ENCODE measurements at regions not wholly inside any gene's neighbourhood (a gene's known extent, or its start where the extent isn't known, plus 50 kb on each side); places are given as distances from the start of the nearest gene placed in this dataset.

- no peak for DNase-seq (ENCODE audit: extremely low spot score in 2 of 2)
- H3K27me3 ChIP-seq: no peaks in the 10 kb centered on the region
- no peak overlapping the region for H3K27ac ChIP-seq
- no peak for TF ChIP-seq POLR2AphosphoS5 (IDR thresholded peaks at IDR 0.05; ENCODE audit: insufficient read depth in 1 of 2, low read depth in 1 of 2)
- no peak for TF ChIP-seq CTCF (IDR thresholded peaks at IDR 0.05)
- no peak for TF ChIP-seq POLR2A (IDR thresholded peaks at IDR 0.05)
- H3K4me1 ChIP-seq: no peaks in the 10 kb centered on the region
- intact Hi-C loops (cut with DNase I): no loop called here
- H3K4me3 ChIP-seq: no peak overlapping the region
- H3K9me3 ChIP-seq: no peaks in the 10 kb centered on the region
- no peaks in the 10 kb centered on the region for H3K36me3 ChIP-seq
These were observed 369.5 kb upstream of the PHF14 start for GRCh38 chr7:10604128-10604527.

- no peak for DNase-seq (ENCODE audit: extremely low spot score in 2 of 2)
- no peaks in the 10 kb centered on the region for H3K4me1 ChIP-seq
- no peak overlapping the region for H3K4me3 ChIP-seq
- no peak overlapping the region for H3K27ac ChIP-seq
- H3K27me3 ChIP-seq: no peaks in the 10 kb centered on the region
- no peaks in the 10 kb centered on the region for H3K9me3 ChIP-seq
- intact Hi-C loops (cut with DNase I): no loop called here
- no peak for TF ChIP-seq CTCF (IDR thresholded peaks at IDR 0.05)
- no peak for TF ChIP-seq POLR2A (IDR thresholded peaks at IDR 0.05)
- no peak for TF ChIP-seq POLR2AphosphoS5 (IDR thresholded peaks at IDR 0.05; ENCODE audit: insufficient read depth in 1 of 2, low read depth in 1 of 2)
- no peaks in the 10 kb centered on the region for H3K36me3 ChIP-seq
These were observed 360.7 kb upstream of the PHF14 start for GRCh38 chr7:10612950-10613349.

GRCh38 chr7:10618953-10619352, 354.7 kb upstream of the PHF14 start:
- Histone ChIP-seq H3K36me3 (no peaks in the 10 kb centered on the region), H3K27ac (no peak overlapping the region), H3K4me1 (no peaks in the 10 kb centered on the region), H3K4me3 (no peak overlapping the region), H3K9me3 (no peaks in the 10 kb centered on the region), H3K27me3 (no peaks in the 10 kb centered on the region)
- intact Hi-C loops (cut with DNase I): no loop called here
- DNase-seq (ENCODE audit: extremely low spot score in 2 of 2): no peak
- no peak for TF ChIP-seq POLR2AphosphoS5 (IDR thresholded peaks at IDR 0.05; ENCODE audit: insufficient read depth in 1 of 2, low read depth in 1 of 2)
- no peak for TF ChIP-seq CTCF (IDR thresholded peaks at IDR 0.05)
- TF ChIP-seq POLR2A (IDR thresholded peaks at IDR 0.05): no peak

- TF ChIP-seq POLR2A (IDR thresholded peaks at IDR 0.05) (no peak), CTCF (IDR thresholded peaks at IDR 0.05) (no peak), POLR2AphosphoS5 (IDR thresholded peaks at IDR 0.05; ENCODE audit: insufficient read depth in 1 of 2, low read depth in 1 of 2) (no peak)
- Histone ChIP-seq H3K9me3 (no peaks in the 10 kb centered on the region), H3K36me3 (no peaks in the 10 kb centered on the region), H3K4me1 (no peaks in the 10 kb centered on the region), H3K27me3 (no peaks in the 10 kb centered on the region), H3K4me3 (no peak overlapping the region), H3K27ac (no peak overlapping the region)
- intact Hi-C loops (cut with DNase I): no loop called here
- DNase-seq (ENCODE audit: extremely low spot score in 2 of 2): no peak
These were observed 341.0 kb upstream of the PHF14 start for GRCh38 chr7:10632712-10633111.

GRCh38 chr7:10634239-10634638, 339.4 kb upstream of the PHF14 start:
- H3K9me3 ChIP-seq: no peaks in the 10 kb centered on the region
- no peak overlapping the region for H3K4me3 ChIP-seq
- TF ChIP-seq POLR2A (IDR thresholded peaks at IDR 0.05): no peak
- no peak for TF ChIP-seq POLR2AphosphoS5 (IDR thresholded peaks at IDR 0.05; ENCODE audit: insufficient read depth in 1 of 2, low read depth in 1 of 2)
- TF ChIP-seq CTCF (IDR thresholded peaks at IDR 0.05): no peak
- DNase-seq (ENCODE audit: extremely low spot score in 2 of 2): no peak
- intact Hi-C loops (cut with DNase I): no loop called here
- no peaks in the 10 kb centered on the region for H3K4me1 ChIP-seq
- no peaks in the 10 kb centered on the region for H3K27me3 ChIP-seq
- H3K36me3 ChIP-seq: no peaks in the 10 kb centered on the region
- no peak overlapping the region for H3K27ac ChIP-seq
